Neural crest cell (in vitro differentiated cells): ENCODE measurements at regions not wholly inside any gene's neighbourhood (a gene's known extent, or its start where the extent isn't known, plus 50 kb on each side); places are given as distances from the start of the nearest gene placed in this dataset.
"Not testable (repeated sequence)": the region's sequence is repeated elsewhere in the genome, so short reads cannot be mapped to it uniquely, and the experiment has no call there.

Experiments used
- DNase-seq: peaks from one replicate; pipeline ENCODE4 v3.0.0; 2021; ENCODE audit warnings: low read depth, mixed read lengths, low spot score
- H3K27ac Mint-ChIP-seq: one replicate; pipeline ENCODE4 v1.8.0; 2021; ENCODE audit warnings: mild to moderate bottlenecking, mixed read lengths; ENCODE audit not compliant: unreplicated experiment
- H3K27me3 Mint-ChIP-seq: 2 replicates; pipeline ENCODE4 v1.8.0; 2021; ENCODE audit warnings: low read depth, mild to moderate bottlenecking, mixed read lengths
- H3K36me3 Mint-ChIP-seq: 2 replicates; pipeline ENCODE4 v1.8.0; 2021; ENCODE audit warnings: low read depth, mild to moderate bottlenecking, mixed read lengths
- H3K4me1 Mint-ChIP-seq: 2 replicates; pipeline ENCODE4 v1.8.0; 2021; ENCODE audit warnings: mixed read lengths
- H3K4me3 Mint-ChIP-seq: one replicate; pipeline ENCODE4 v1.8.0; 2021; ENCODE audit warnings: mild to moderate bottlenecking, mixed read lengths
- H3K9me3 Mint-ChIP-seq: 2 replicates; pipeline ENCODE4 v1.8.0; 2021; ENCODE audit warnings: mixed read lengths

- DNase-seq, H3K27me3 Mint-ChIP-seq, H3K9me3 Mint-ChIP-seq, H3K36me3 Mint-ChIP-seq, H3K4me3 Mint-ChIP-seq, H3K27ac Mint-ChIP-seq, H3K4me1 Mint-ChIP-seq: not testable (repeated sequence)
Observed at GRCh38 chr21:9032547-9032946, 1488.8 kb upstream of the TPTE start.

DNA sequence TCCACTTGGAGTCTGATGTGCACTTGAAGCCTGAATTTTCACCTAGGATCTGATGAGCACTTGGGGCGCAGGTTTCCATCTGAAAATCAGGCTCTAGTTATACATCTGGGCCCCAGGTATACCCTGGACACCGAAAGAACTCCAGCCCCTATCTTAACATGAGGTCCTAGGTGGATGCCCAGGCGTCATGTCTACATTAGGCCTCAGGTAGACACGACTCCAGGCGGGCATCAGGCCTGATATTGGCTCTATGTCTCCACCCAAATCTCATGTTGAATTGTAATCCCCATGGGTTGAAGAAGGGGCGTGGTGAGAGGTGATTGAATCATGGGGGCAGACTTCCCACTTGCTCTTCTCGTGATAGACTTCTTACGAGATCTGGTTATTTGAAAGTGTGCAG lies 1488.1 kb upstream of the TPTE start:
- H3K4me3 Mint-ChIP-seq, H3K27me3 Mint-ChIP-seq, H3K9me3 Mint-ChIP-seq, H3K27ac Mint-ChIP-seq, H3K36me3 Mint-ChIP-seq, H3K4me1 Mint-ChIP-seq, DNase-seq: not testable (repeated sequence)

DNA sequence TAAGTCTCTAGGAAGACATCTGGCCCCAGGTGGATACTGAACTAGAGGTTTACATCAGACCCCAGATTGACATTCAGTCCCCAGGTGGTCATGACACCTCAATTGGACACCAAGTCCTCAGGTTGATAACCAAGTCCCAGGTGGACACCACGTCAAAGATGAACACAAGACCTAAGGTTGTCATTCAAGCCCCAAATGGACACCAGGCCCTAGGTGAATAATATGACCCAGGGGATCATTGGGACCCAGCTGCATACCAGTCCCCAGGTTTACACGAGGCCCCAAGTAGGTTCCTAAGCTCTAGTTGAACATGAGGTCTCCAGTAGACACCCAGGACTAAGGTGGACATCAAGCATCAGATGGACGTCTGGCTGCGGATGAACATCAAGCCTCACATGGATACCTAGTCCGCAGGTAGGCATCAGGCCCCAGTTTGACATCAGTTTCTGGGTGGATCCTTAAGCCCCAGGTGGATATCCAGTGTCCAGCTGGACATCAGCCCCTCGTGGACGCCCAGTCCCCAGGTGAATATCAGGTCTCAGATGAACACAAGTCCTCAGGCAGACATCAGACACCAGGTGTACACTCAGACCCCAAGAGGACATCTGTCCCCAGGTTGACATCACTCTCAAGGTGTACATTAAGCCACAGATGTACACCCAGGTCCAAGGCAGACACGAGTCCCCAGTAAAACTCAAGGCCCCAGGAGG lies 1486.7 kb upstream of the TPTE start:
- not testable (repeated sequence) for H3K9me3 Mint-ChIP-seq, DNase-seq, H3K27me3 Mint-ChIP-seq, H3K27ac Mint-ChIP-seq, H3K36me3 Mint-ChIP-seq, H3K4me1 Mint-ChIP-seq, H3K4me3 Mint-ChIP-seq

- not testable (repeated sequence) for DNase-seq, H3K4me1 Mint-ChIP-seq, H3K27me3 Mint-ChIP-seq, H3K4me3 Mint-ChIP-seq, H3K9me3 Mint-ChIP-seq, H3K27ac Mint-ChIP-seq, H3K36me3 Mint-ChIP-seq
Observed at GRCh38 chr21:9035225-9035624, 1486.2 kb upstream of the TPTE start.

GRCh38 chr21:9035970-9036369 lies 1485.4 kb upstream of the TPTE start:
- H3K4me1 Mint-ChIP-seq, H3K9me3 Mint-ChIP-seq, H3K27ac Mint-ChIP-seq, H3K27me3 Mint-ChIP-seq, H3K4me3 Mint-ChIP-seq, DNase-seq, H3K36me3 Mint-ChIP-seq: not testable (repeated sequence)

GRCh38 chr21:9036966-9037587 lies 1484.3 kb upstream of the TPTE start:
- not testable (repeated sequence) for H3K36me3 Mint-ChIP-seq, H3K4me1 Mint-ChIP-seq, H3K9me3 Mint-ChIP-seq, H3K4me3 Mint-ChIP-seq, H3K27ac Mint-ChIP-seq, DNase-seq, H3K27me3 Mint-ChIP-seq

DNA sequence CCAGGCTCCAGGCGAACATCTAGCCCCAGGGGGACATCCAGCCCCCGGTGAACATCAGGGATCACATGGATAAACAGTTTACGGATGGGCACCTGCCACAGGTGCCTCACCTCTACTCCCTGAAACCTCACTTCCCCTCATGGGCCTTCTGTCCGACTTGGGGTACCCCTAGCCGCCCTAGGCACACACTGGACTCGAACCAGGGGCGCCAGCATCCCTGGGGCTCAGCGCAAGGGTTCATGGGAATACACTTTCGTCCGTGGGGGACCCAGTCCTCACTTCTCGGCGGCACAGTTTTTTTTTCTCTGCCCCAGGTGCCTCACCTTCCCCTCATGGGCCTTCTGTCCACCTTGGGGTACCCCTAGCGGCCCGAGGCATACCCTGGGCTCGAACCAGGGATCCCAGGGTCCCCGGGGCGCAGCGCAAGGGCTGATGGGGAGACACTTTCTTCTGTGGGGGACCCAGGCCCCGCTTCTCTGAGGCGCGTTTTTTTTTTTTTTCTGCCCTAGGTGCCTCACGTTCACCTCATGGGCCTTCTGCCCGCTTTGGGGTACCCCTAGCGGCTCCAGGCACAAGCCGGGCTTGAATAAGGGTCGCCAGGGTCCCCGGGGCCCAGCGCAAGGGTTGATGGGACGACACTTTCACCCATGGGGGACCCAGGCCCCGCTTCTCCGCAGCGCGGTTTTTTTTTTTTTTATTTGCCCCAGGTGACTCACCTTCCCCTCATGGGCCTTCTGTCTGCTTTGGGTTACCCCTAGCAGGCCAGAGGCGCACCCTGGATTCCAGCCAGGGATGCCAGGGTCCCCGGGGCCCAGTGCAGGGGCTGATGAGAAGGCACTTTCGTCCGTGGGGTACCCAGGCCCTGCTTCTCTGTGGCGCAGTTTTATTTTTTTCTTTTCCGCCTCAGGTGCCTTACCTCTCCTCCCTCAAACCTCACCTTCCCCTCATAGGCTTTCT lies 1483.5 kb upstream of the TPTE start:
- H3K9me3 Mint-ChIP-seq, H3K27me3 Mint-ChIP-seq, H3K4me1 Mint-ChIP-seq, H3K27ac Mint-ChIP-seq, DNase-seq, H3K4me3 Mint-ChIP-seq, H3K36me3 Mint-ChIP-seq: not testable (repeated sequence)

DNA sequence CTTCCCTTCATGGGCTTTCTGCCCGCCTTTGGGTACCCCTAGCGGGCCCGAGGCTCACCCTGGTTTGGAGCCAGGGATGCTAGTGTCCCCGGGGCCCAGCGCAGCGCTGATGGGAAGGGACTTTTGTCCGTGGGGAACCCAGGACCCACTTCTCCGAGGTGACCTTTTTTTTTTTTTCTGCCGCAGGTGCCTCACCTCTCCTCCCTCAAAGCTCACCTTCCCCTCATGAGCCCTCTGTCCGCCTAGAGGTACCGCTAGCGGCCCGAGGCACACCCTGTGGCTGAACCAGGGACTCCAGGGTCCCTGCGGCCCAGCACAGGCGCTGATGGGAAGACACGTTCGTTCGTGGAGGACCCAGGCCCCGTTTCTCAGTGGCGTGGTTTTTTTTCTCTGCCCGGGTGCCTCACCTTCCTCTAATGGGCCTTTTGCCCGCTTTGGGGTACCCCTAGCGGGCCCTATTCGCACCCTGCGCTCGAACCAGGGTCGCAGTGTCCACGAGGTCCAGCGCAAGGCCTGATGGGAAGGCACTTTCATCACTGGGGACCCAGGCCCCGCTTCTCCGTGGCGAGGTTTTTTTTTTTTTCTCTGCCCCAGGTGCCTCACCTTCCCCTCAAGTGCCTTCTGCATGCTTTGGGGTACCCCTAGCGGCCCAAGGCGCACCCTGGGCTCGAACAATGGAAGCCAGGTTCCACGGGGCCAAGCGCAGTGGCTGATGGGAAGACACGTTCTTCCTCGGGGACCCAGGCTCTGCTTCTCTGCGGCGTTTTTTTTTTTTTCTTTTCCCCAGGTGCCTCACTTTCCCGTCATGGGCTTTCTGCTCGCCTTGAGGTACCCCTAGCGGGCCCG lies 1481.6 kb upstream of the TPTE start:
- H3K27ac Mint-ChIP-seq, H3K27me3 Mint-ChIP-seq, H3K4me3 Mint-ChIP-seq, DNase-seq, H3K4me1 Mint-ChIP-seq, H3K9me3 Mint-ChIP-seq, H3K36me3 Mint-ChIP-seq: not testable (repeated sequence)

GRCh38 chr21:9040406-9040805 lies 1481.0 kb upstream of the TPTE start:
- H3K27ac Mint-ChIP-seq, H3K27me3 Mint-ChIP-seq, H3K4me1 Mint-ChIP-seq, H3K36me3 Mint-ChIP-seq, H3K9me3 Mint-ChIP-seq, H3K4me3 Mint-ChIP-seq, DNase-seq: not testable (repeated sequence)

GRCh38 chr21:9041175-9041948 lies 1480.0 kb upstream of the TPTE start:
- not testable (repeated sequence) for H3K4me3 Mint-ChIP-seq, H3K27ac Mint-ChIP-seq, H3K27me3 Mint-ChIP-seq, DNase-seq, H3K9me3 Mint-ChIP-seq, H3K36me3 Mint-ChIP-seq, H3K4me1 Mint-ChIP-seq

- not testable (repeated sequence) for H3K9me3 Mint-ChIP-seq, H3K36me3 Mint-ChIP-seq, H3K4me3 Mint-ChIP-seq, H3K4me1 Mint-ChIP-seq, H3K27ac Mint-ChIP-seq, H3K27me3 Mint-ChIP-seq, DNase-seq
Observed at GRCh38 chr21:9043089-9043488, 1478.3 kb upstream of the TPTE start.

DNA sequence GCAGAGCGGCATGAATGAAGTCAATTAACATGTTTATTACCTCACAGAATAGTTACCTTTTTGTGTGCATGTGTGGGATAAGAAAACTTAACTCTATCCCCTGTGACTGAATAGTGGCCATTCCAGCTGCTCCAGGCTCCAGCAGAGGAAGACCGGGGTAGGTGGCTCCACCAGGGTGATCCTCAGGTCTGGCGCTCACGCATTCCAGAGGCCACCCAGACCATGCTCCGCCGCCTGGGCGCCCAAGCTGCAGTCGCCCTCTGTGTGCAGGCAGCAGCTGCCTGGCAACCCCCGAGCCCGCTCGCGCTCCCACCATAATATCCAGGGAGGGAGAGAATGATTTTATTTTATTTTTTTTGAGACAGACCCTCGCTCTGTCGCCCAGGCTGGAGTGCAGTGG lies 1474.5 kb upstream of the TPTE start:
- H3K27ac Mint-ChIP-seq, H3K9me3 Mint-ChIP-seq, H3K4me3 Mint-ChIP-seq, H3K36me3 Mint-ChIP-seq, H3K4me1 Mint-ChIP-seq, H3K27me3 Mint-ChIP-seq, DNase-seq: not testable (repeated sequence)
